SK-N-SH (cell line): ENCODE measurements at regions not wholly inside any gene's neighbourhood (a gene's known extent, or its start where the extent isn't known, plus 50 kb on each side); places are given as distances from the start of the nearest gene placed in this dataset.
"Not testable (repeated sequence)": the region's sequence is repeated elsewhere in the genome, so short reads cannot be mapped to it uniquely, and the experiment has no call there.

ENCODE experiments used
- CTCF ChIA-PET: fragments of 300-600, 350-600 bp; formaldehyde crosslinking; extraction: SDS; loops from one replicate; lab custom pipeline; 2021; lab: Yijun Ruan, JAX
- POLR2A ChIA-PET: fragments of 350-600 bp; sonication (Branson Sonifier 250); formaldehyde crosslinking; extraction: SDS; loops from one replicate; lab custom pipeline; 2020; ENCODE audit warnings: antibody characterized with exemption, inconsistent platforms; lab: Yijun Ruan, JAX
- DNase-seq: peaks from one replicate; pipeline ENCODE4 v3.0.0; 2012
- H2AFZ ChIP-seq: fragments of 200-600 bp; sonication (generic); 2 replicates; pipeline ENCODE4 v1.8.1; 2016; ENCODE audit warnings: antibody characterized with exemption, mild to moderate bottlenecking, low read depth
- H3F3A ChIP-seq: fragments of 200-600 bp; sonication (generic); replicated peaks from 2 replicates; pipeline ENCODE3; 2016; ENCODE audit warnings: antibody characterized with exemption, mild to moderate bottlenecking; ENCODE audit not compliant: insufficient read depth
- H3K27ac ChIP-seq, 2 experiments: fragments of 200-500 bp in 1 of 2; fragments of 200-600 bp in 1 of 2; sonication (Bioruptor generic) in 1 of 2; sonication (generic), shearing (Covaris generic) in 1 of 2; 2 replicates each; pipeline versions ENCODE4 v1.5.1 to v1.6.1; 2014 to 2016; ENCODE audit warnings: low read depth in 2 of 2, inconsistent platforms in 1 of 2, low read length in 1 of 2, mild to moderate bottlenecking in 1 of 2, mixed read lengths in 1 of 2
- H3K27me3 ChIP-seq: fragments of 200-600 bp; sonication (generic), shearing (Covaris generic); 2 replicates; pipeline ENCODE4 v1.6.1; 2016; ENCODE audit warnings: mixed run types; ENCODE audit not compliant: insufficient read depth
- H3K36me3 ChIP-seq, 2 experiments: fragments of 200-500 bp in 1 of 2; fragments of 200-600 bp in 1 of 2; sonication (Bioruptor generic) in 1 of 2; sonication (generic) in 1 of 2; replicated peaks in 1 of 2; 2 replicates each; pipeline versions ENCODE3 to v1.5.1; 2014 to 2016; ENCODE audit warnings: low read length in 1 of 2, mild to moderate bottlenecking in 1 of 2; ENCODE audit not compliant: insufficient read depth in 2 of 2, control insufficient read depth in 1 of 2
- H3K4me1 ChIP-seq, 2 experiments: fragments of 200-500 bp in 1 of 2; fragments of 200-600 bp in 1 of 2; sonication (Bioruptor generic) in 1 of 2; sonication (generic), shearing (Covaris generic) in 1 of 2; 2 replicates each; pipeline versions ENCODE4 v1.5.1 to v1.6.1; 2014 to 2016; ENCODE audit warnings: low read depth in 1 of 2, low read length in 1 of 2, mixed run types in 1 of 2; ENCODE audit not compliant: insufficient read depth in 2 of 2, control insufficient read depth in 1 of 2
- H3K4me2 ChIP-seq: fragments of 200-600 bp; sonication (generic), shearing (Covaris generic); 2 replicates; pipeline ENCODE4 v1.6.1; 2017; ENCODE audit warnings: mixed run types
- H3K4me3 ChIP-seq, 2 experiments: fragments of 200-500 bp in 1 of 2; fragments of 200-600 bp in 1 of 2; sonication (Bioruptor generic) in 1 of 2; sonication (generic), shearing (Covaris generic) in 1 of 2; 2 replicates each; pipeline versions ENCODE4 v1.5.1 to v1.8.1; 2014 to 2016; ENCODE audit warnings: low read depth in 2 of 2, inconsistent platforms in 1 of 2, low read length in 1 of 2, mild to moderate bottlenecking in 1 of 2, mixed read lengths in 1 of 2, moderate library complexity in 1 of 2
- H3K79me2 ChIP-seq: fragments of 200-600 bp; sonication (generic); 2 replicates; pipeline ENCODE4 v1.8.1; 2017; ENCODE audit warnings: mild to moderate bottlenecking; ENCODE audit not compliant: insufficient read depth
- H3K9ac ChIP-seq: fragments of 200-600 bp; sonication (generic); 2 replicates; pipeline ENCODE4 v1.6.1; 2017; ENCODE audit warnings: mixed run types
- H3K9me2 ChIP-seq: fragments of 200-600 bp; sonication (generic); 2 replicates; pipeline ENCODE4 v1.6.1; 2017; ENCODE audit warnings: mixed run types
- H3K9me3 ChIP-seq: fragments of 200-600 bp; sonication (generic); 2 replicates; pipeline ENCODE4 v1.6.1; 2017; ENCODE audit warnings: mixed run types, mild to moderate bottlenecking, moderate library complexity
- H4K20me1 ChIP-seq: fragments of 200-600 bp; sonication (generic); 2 replicates; pipeline ENCODE4 v1.6.1; 2017; ENCODE audit warnings: mild to moderate bottlenecking, mixed run types; ENCODE audit not compliant: insufficient read depth
- CHD2 ChIP-seq: fragments of 150-350 bp; IDR thresholded peaks from 2 replicates; pipeline ENCODE4 v1.6.1; 2018; ENCODE audit warnings: low read length; ENCODE audit not compliant: partially characterized antibody
- ELF1 ChIP-seq: IDR thresholded peaks from 2 replicates; pipeline ENCODE4 v1.4.0; 2012
- EP300 ChIP-seq, 2 experiments: IDR thresholded peaks; 2 replicates each; pipeline versions ENCODE4 v1.4.0 to v1.6.1; 2012; ENCODE audit warnings: borderline replicate concordance in 1 of 2, low read depth in 1 of 2, low read length in 1 of 2
- GABPA ChIP-seq: IDR thresholded peaks from 2 replicates; pipeline ENCODE4 v1.4.0; 2012; ENCODE audit warnings: low read depth, mild to moderate bottlenecking
- MXI1 ChIP-seq: IDR thresholded peaks from 2 replicates; pipeline ENCODE4 v1.6.1; 2012; ENCODE audit warnings: mild to moderate bottlenecking, low read depth, low read length, improper control_type of control experiment
- RAD21 ChIP-seq: IDR thresholded peaks from 2 replicates; pipeline ENCODE4 v1.6.1; 2012; ENCODE audit warnings: mild to moderate bottlenecking, low read length
- RXRA ChIP-seq: IDR thresholded peaks from 2 replicates; pipeline ENCODE4 v1.4.0; 2012; ENCODE audit warnings: low read depth, mild to moderate bottlenecking, borderline replicate concordance
- WGBS: methylation state at CpG from one replicate; pipeline ENCODE4 v1.1.6; 2017; ENCODE audit warnings: low lambda C conversion rate; 5-methylcytosine and 5-hydroxymethylcytosine counted together
- TF ChIP-seq, protein P1 (sequence below): fragments of 150-350 bp; IDR thresholded peaks from 2 replicates; pipeline ENCODE4 v1.6.1; 2016; ENCODE audit warnings: mild to moderate bottlenecking, low read depth, low read length
- TF ChIP-seq, protein P2 (sequence below): IDR thresholded peaks from 2 replicates; pipeline ENCODE4 v1.4.0; 2012; ENCODE audit warnings: low read depth, borderline replicate concordance
- TF ChIP-seq, protein P3 (sequence below): IDR thresholded peaks from 2 replicates; pipeline ENCODE4 v1.4.0; 2012; ENCODE audit warnings: low read depth, borderline replicate concordance

DNA sequence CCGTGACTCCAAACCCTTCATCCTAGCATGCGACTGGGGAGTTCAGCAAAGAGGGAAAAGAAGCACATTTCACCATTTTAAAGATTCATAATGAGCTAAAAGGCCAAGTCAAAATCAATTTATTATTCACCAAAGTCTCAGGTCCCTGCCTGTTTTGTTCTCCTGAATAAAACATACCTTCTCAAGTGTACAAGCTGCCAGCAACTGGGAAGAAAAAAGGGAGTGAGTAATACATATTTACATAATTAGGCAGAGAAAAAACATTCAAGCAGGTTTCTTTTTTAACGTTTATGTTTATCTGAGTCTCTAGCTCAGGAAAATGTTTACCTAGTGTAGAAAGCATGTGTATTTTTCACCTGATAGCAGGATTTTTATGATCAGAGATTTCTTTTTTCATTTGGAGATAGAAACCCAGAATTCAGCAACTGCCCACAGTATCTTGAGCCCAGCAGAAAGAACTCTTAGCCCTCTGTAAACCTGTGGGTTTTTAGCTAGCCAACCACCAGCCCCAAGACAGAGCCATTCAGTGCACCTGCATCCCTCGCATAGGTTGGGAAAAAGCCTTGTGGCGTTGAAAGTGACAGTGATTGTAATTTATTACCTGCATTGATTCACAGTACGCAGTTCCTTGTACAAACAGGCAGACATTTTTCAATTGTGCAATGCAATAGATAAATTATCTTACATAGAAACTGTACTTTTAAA lies 117.9 kb upstream of the GRIA1 start:
- no peak overlapping the region for H3K27ac ChIP-seq
- H4K20me1 ChIP-seq: no peaks in the 10 kb centered on the region
- WGBS: 16% methylated on average over 6 of the region's 6 CpGs
- H3K4me1 ChIP-seq: no peaks in the 10 kb centered on the region
- no peaks in the 10 kb centered on the region for H3K9me2 ChIP-seq
- H3K4me3 ChIP-seq: no peak overlapping the region
- TF ChIP-seq CHD2 (no peak), RAD21 (no peak), RXRA (no peak), MXI1 (no peak), ELF1 (no peak), GABPA (no peak)
- TF ChIP-seq, protein P1, sequence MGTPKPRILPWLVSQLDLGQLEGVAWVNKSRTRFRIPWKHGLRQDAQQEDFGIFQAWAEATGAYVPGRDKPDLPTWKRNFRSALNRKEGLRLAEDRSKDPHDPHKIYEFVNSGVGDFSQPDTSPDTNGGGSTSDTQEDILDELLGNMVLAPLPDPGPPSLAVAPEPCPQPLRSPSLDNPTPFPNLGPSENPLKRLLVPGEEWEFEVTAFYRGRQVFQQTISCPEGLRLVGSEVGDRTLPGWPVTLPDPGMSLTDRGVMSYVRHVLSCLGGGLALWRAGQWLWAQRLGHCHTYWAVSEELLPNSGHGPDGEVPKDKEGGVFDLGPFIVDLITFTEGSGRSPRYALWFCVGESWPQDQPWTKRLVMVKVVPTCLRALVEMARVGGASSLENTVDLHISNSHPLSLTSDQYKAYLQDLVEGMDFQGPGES: no peak
- TF ChIP-seq, protein P2, sequence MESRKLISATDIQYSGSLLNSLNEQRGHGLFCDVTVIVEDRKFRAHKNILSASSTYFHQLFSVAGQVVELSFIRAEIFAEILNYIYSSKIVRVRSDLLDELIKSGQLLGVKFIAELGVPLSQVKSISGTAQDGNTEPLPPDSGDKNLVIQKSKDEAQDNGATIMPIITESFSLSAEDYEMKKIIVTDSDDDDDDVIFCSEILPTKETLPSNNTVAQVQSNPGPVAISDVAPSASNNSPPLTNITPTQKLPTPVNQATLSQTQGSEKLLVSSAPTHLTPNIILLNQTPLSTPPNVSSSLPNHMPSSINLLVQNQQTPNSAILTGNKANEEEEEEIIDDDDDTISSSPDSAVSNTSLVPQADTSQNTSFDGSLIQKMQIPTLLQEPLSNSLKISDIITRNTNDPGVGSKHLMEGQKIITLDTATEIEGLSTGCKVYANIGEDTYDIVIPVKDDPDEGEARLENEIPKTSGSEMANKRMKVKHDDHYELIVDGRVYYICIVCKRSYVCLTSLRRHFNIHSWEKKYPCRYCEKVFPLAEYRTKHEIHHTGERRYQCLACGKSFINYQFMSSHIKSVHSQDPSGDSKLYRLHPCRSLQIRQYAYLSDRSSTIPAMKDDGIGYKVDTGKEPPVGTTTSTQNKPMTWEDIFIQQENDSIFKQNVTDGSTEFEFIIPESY: no peak
- TF ChIP-seq, protein P3, sequence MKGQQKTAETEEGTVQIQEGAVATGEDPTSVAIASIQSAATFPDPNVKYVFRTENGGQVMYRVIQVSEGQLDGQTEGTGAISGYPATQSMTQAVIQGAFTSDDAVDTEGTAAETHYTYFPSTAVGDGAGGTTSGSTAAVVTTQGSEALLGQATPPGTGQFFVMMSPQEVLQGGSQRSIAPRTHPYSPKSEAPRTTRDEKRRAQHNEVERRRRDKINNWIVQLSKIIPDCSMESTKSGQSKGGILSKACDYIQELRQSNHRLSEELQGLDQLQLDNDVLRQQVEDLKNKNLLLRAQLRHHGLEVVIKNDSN: no peak
- H3K9me3 ChIP-seq: no peaks in the 10 kb centered on the region
- no peaks in the 10 kb centered on the region for H3K27me3 ChIP-seq
- no peak overlapping the region for H2AFZ ChIP-seq
- no peaks in the 10 kb centered on the region for H3K79me2 ChIP-seq
- POLR2A ChIA-PET: no interaction called here
- no peaks in the 10 kb centered on the region for H3K36me3 ChIP-seq
- CTCF ChIA-PET: interaction anchor here (1.4 kb wide), 1 partner anchor 14 kb away, joined by 4 read pairs; no protein-coding TSS in a partner anchor
- H3K4me2 ChIP-seq: no peak overlapping the region
- DNase-seq: no peak
- H3K9ac ChIP-seq: no peak overlapping the region
- no peaks in the 10 kb centered on the region for H3F3A ChIP-seq

DNA sequence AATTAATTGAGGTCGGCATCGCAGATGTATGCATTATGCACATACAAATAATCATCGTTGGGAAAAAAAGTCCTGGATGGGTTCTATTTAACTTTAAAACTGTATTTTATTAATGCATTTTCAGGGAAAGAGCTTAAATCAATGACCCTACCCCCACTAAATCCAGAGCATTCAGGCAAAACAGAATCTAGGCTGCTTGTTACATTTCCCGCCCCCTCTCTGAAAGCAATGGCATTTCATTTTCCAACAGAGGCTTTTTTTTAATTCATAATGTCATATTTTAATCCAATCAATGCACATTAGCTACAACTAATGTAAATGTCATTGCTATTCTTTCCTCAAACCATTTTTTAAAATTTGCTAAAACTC lies 117.4 kb upstream of the GRIA1 start:
- Histone ChIP-seq H2AFZ (no peak overlapping the region), H3K4me3 (no peak overlapping the region), H3F3A (no peaks in the 10 kb centered on the region), H3K9me2 (no peaks in the 10 kb centered on the region), H3K79me2 (no peaks in the 10 kb centered on the region), H3K36me3 (no peaks in the 10 kb centered on the region), H3K9me3 (no peaks in the 10 kb centered on the region), H3K27me3 (no peaks in the 10 kb centered on the region), H4K20me1 (no peaks in the 10 kb centered on the region), H3K4me1 (no peaks in the 10 kb centered on the region), H3K27ac (no peak overlapping the region), H3K9ac (no peak overlapping the region), H3K4me2 (no peak overlapping the region)
- no peak for TF ChIP-seq EP300 (IDR thresholded peaks at IDR 0.05; ENCODE audit: borderline replicate concordance in 1 of 2, low read depth in 1 of 2, low read length in 1 of 2)
- POLR2A ChIA-PET: no interaction called here
- WGBS: 39% methylated on average over 4 of the region's 4 CpGs
- no peak for DNase-seq
- CTCF ChIA-PET: interaction anchor here (1.4 kb wide), 1 partner anchor 15 kb away, joined by 4 read pairs; no protein-coding TSS in a partner anchor

DNA sequence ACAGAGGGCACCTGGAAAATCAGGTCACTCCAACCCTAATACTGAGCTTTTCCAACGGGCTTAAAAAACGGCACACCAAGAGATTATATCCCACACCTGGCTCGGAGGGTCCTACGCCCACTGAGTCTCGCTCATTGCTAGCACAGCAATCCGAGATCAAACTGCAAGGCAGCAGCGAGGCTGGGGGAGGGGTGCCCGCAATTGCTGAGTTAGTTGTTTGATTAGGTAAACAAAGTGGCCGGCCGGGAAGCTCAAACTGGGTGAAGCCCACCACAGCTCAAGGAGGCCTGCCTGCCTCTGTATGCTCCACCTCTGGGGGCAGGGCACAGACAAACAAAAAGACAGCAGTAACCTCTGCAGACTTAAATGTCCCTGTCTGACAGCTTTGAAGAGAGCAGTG lies 108.8 kb upstream of the GRIA1 start:
- H3K4me3 ChIP-seq, H3K27me3 ChIP-seq, H3K27ac ChIP-seq, CTCF ChIA-PET, H3K9me2 ChIP-seq, H4K20me1 ChIP-seq, H3K79me2 ChIP-seq, H3K4me2 ChIP-seq, POLR2A ChIA-PET, H2AFZ ChIP-seq, H3F3A ChIP-seq, H3K9ac ChIP-seq, DNase-seq, H3K9me3 ChIP-seq, H3K4me1 ChIP-seq, H3K36me3 ChIP-seq: not testable (repeated sequence)
- 51% methylated on average over 8 of the region's 10 CpGs for WGBS
